SK-N-MC (cell line): ENCODE measurements at regions not wholly inside any gene's neighbourhood (a gene's known extent, or its start where the extent isn't known, plus 50 kb on each side); places are given as distances from the start of the nearest gene placed in this dataset.

Experiments
- EZH2 ChIP-seq: fragments of 200-600 bp; sonication (generic); IDR thresholded peaks from one replicate; pipeline ENCODE4 v1.6.1; 2017; ENCODE audit warnings: antibody characterized with exemption
- FOXP2 ChIP-seq: optimal IDR thresholded peaks from 2 replicates; pipeline ENCODE3; 2011; ENCODE audit warnings: mild to moderate bottlenecking, moderate library complexity; ENCODE audit not compliant: insufficient read depth; ENCODE audit errors: extremely low read length, control extremely low read depth
- POLR2AphosphoS5 ChIP-seq: IDR thresholded peaks from 2 replicates; pipeline ENCODE4 v1.6.1; 2012; ENCODE audit warnings: mild to moderate bottlenecking, low read depth, low read length, borderline replicate concordance

DNA sequence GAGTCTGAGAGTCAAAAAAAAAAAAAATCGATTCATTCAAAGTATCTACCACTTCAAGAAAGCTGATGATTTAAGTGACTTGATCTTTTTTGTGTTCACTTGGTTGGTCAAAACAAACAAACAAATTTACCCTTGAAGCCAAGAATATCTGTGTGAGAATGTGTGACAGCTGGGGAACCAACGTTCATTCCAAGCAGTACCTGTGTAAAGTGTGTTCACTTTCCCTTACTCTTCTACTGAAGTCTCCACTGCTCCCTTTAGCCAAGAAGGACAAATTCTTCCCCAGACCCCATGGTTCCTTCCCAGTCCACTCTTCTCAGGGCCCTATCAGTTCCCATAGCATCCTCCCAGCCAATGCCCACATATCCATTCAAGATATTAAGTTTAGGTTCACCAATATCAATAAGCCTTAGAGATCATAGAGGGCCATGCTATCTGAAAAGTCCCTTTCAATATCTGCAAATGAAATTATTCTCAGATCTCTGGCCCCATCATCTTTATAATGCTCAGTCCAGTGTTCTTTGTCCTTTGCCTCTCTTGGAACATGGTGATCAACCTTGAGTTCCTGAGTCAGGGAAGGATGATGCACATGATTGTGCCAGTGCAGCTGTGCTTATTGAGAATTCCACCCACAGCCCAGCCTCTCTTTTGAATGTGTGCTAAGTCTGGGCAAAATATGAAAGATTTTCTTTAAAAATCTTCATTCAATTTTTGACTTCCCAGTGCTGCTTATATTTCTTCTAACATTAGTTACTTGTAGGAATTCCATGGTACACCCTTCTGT lies 82.8 kb upstream of the DTNA start:
- TF ChIP-seq EZH2 (no peak), POLR2AphosphoS5 (no peak), FOXP2 (no peak)
